K562 (cell line): ENCODE measurements at regions not wholly inside any gene's neighbourhood (a gene's known extent, or its start where the extent isn't known, plus 50 kb on each side); places are given as distances from the start of the nearest gene placed in this dataset.

ENCODE experiments used
- ATAC-seq: fragments of 200-7000 bp; cut with Tn5 transposase; 3 replicates; pipeline ENCODE4 v1.9.1; 2020; ENCODE audit warnings: moderate library complexity
- BruUV-seq: library from RNA; stranded (reverse); fragments of 400-500 nt; replicated peaks from 2 replicates; lab custom pipeline; 2021; lab: Mats Ljungman, UMichigan
- CTCF ChIA-PET: fragments of 300-600 bp; formaldehyde crosslinking; extraction: SDS; loops from one replicate; lab custom pipeline; 2021; ENCODE audit warnings: low intra/inter-chr PET ratio; lab: Yijun Ruan, JAX
- POLR2A ChIA-PET: fragments of 300-600, 350-650 bp; sonication (Branson Sonifier 250); formaldehyde crosslinking; extraction: SDS; loops from one replicate; lab custom pipeline; 2021; ENCODE audit warnings: antibody characterized with exemption, inconsistent platforms; lab: Yijun Ruan, JAX
- DNase-seq, 4 experiments: peaks; one replicate each; pipeline versions ENCODE4 v3.0.0 to v3.0.0-alpha.2; 2011 to 2018; ENCODE audit warnings: low spot score in 3 of 4, mixed read lengths in 3 of 4; ENCODE audit errors: extremely low read depth in 1 of 4
- FAIRE-seq: peaks from 2 replicates; lab custom pipeline; 2011; peaks lifted over from hg19 to GRCh38; lab: Jason Lieb, UNC
- H2AFZ ChIP-seq: 2 replicates; pipeline ENCODE4 v1.6.0; 2011; ENCODE audit warnings: low read depth, low read length, control low read depth, inconsistent platforms
- H3K27ac ChIP-seq: fragments of 200-600 bp; 3 replicates; pipeline ENCODE4 v1.8.0; 2011; ENCODE audit warnings: low read depth, mild to moderate bottlenecking, control low read depth, inconsistent platforms, low read length, moderate library complexity, mixed read lengths; ENCODE audit errors: extremely low read depth
- H3K27me3 ChIP-seq, 2 experiments: fragments of 300-600 bp in 1 of 2; 2 replicates in 1 of 2; 3 replicates in 1 of 2; pipeline versions ENCODE4 v1.6.0 to v1.8.0; 2011; ENCODE audit warnings: inconsistent platforms in 2 of 2, low read length in 2 of 2, mild to moderate bottlenecking in 1 of 2, mixed read lengths in 1 of 2, moderate library complexity in 1 of 2; ENCODE audit not compliant: control insufficient read depth in 2 of 2, insufficient read depth in 2 of 2
- H3K36me3 ChIP-seq: fragments of 300-600 bp; 3 replicates; pipeline ENCODE4 v1.8.0; 2011; ENCODE audit warnings: mild to moderate bottlenecking, low read length, inconsistent platforms; ENCODE audit not compliant: control insufficient read depth, insufficient read depth
- H3K4me1 ChIP-seq, 2 experiments: fragments of 200-600 bp in 1 of 2; replicated peaks in 1 of 2; 2 replicates in 1 of 2; 3 replicates in 1 of 2; pipeline versions ENCODE4 v1.5.1 to v1.8.0; 2011; ENCODE audit warnings: inconsistent platforms in 2 of 2, low read length in 2 of 2, mild to moderate bottlenecking in 1 of 2, mixed read lengths in 1 of 2, moderate library complexity in 1 of 2; ENCODE audit not compliant: control insufficient read depth in 2 of 2, insufficient read depth in 2 of 2
- H3K4me2 ChIP-seq: 2 replicates; pipeline ENCODE4 v1.6.1; 2011; ENCODE audit warnings: low read length, control low read depth, inconsistent platforms, mixed read lengths; ENCODE audit not compliant: insufficient read depth
- H3K4me3 ChIP-seq: fragments of 200-600 bp; sonication (generic), shearing (Covaris generic); 2 replicates; pipeline ENCODE4 v1.5.1; 2016; ENCODE audit warnings: control low read depth, inconsistent platforms
- H3K79me2 ChIP-seq: fragments of 200-600 bp; 3 replicates; pipeline ENCODE4 v1.8.0; 2011; ENCODE audit warnings: low read length, inconsistent platforms; ENCODE audit not compliant: control insufficient read depth, insufficient read depth
- H3K9ac ChIP-seq, 2 experiments: 2 replicates each; pipeline versions ENCODE4 v1.6.0 to v1.6.1; 2011; ENCODE audit warnings: low read depth in 2 of 2, low read length in 2 of 2, control low read depth in 1 of 2, inconsistent platforms in 1 of 2, mild to moderate bottlenecking in 1 of 2, mixed read lengths in 1 of 2; ENCODE audit not compliant: insufficient read depth in 1 of 2
- H3K9me1 ChIP-seq: one replicate; pipeline ENCODE4 v1.6.0; 2011; ENCODE audit warnings: inconsistent platforms, mild to moderate bottlenecking, low read length, moderate library complexity; ENCODE audit not compliant: control insufficient read depth, insufficient read depth
- H3K9me3 ChIP-seq: replicated peaks from 2 replicates; pipeline ENCODE4 v1.5.1; 2011; ENCODE audit warnings: low read depth, low read length, inconsistent platforms; ENCODE audit not compliant: control insufficient read depth, insufficient read depth
- H4K20me1 ChIP-seq: replicated peaks from 2 replicates; pipeline ENCODE4 v1.6.1; 2011; ENCODE audit warnings: low read length, inconsistent platforms, mixed read lengths; ENCODE audit not compliant: control insufficient read depth, insufficient read depth
- ATF1 ChIP-seq, 2 experiments: fragments of 450-650 bp in 1 of 2; IDR thresholded peaks; 2 replicates each; pipeline ENCODE4 v1.6.1; 2016; ENCODE audit warnings: missing compliant biosample characterization in 1 of 2, missing genetic modification characterization in 1 of 2
- CBX2 ChIP-seq: fragments of 200-600 bp; sonication (generic); IDR thresholded peaks from one replicate; pipeline ENCODE4 v1.6.1; 2012; ENCODE audit warnings: mild to moderate bottlenecking, low read length, inconsistent platforms; ENCODE audit not compliant: insufficient read depth, poor library complexity, severe bottlenecking
- CHD1 ChIP-seq: fragments of 200-600 bp; sonication (generic); IDR thresholded peaks from one replicate; pipeline ENCODE4 v1.6.1; 2012; ENCODE audit warnings: mild to moderate bottlenecking, moderate library complexity, low read length, inconsistent platforms
- DPF2 ChIP-seq: fragments of 450-650 bp; IDR thresholded peaks from 2 replicates; pipeline ENCODE4 v1.6.1; 2016
- MYBL2 ChIP-seq, 2 experiments: fragments of 450-650 bp in 1 of 2; sonication (generic) in 1 of 2; formaldehyde crosslinking in 1 of 2; IDR thresholded peaks; 2 replicates each; pipeline versions ENCODE4 v1.6.1 to v1.8.1; 2017 to 2022; ENCODE audit warnings: borderline replicate concordance in 1 of 2, inconsistent platforms in 1 of 2, low read depth in 1 of 2, mild to moderate bottlenecking in 1 of 2, missing genetic modification reagents in 1 of 2, moderate library complexity in 1 of 2
- PRPF4 ChIP-seq: fragments of 200-400 bp; formaldehyde crosslinking; IDR thresholded peaks from one replicate; pipeline ENCODE4 v1.6.1; 2017; ENCODE audit warnings: low read length, low read depth, mild to moderate bottlenecking; ENCODE audit not compliant: insufficient read depth, poor library complexity, severe bottlenecking
- TAF7 ChIP-seq: fragments of 450-650 bp; IDR thresholded peaks from 2 replicates; pipeline ENCODE4 v1.6.1; 2016; ENCODE audit warnings: missing genetic modification characterization, missing compliant biosample characterization
- ZNF133 ChIP-seq: fragments of 250-450 bp; sonication (Bioruptor Pico); IDR thresholded peaks from 2 replicates; pipeline ENCODE4 v1.4.0; 2020; ENCODE audit warnings: mild to moderate bottlenecking
- ZNF165 ChIP-seq: fragments of 250-450 bp; sonication (Bioruptor Pico); IDR thresholded peaks from 2 replicates; pipeline ENCODE4 v1.4.0; 2020; ENCODE audit warnings: borderline replicate concordance
- WGBS: fragments of 100-300 bp; shearing (Covaris generic); methylation state at CpG from one replicate; pipeline ENCODE4 v1.1.6; 2016; ENCODE audit warnings: low coverage, mixed read lengths; ENCODE audit not compliant: insufficient coverage; ENCODE audit errors: missing lambda C conversion rate; 5-methylcytosine and 5-hydroxymethylcytosine counted together
- in situ Hi-C: fragments of 300-500 bp; cut with MboI; formaldehyde crosslinking; loops from 4 replicates; pipeline ENCODE4 v1.15.0; 2018; ENCODE audit warnings: inconsistent platforms, mixed read lengths
- intact Hi-C: fragments of 100-400 bp; cut with micrococcal nuclease; formaldehyde crosslinking; loops from 2 replicates; pipeline ENCODE4 v1.14.2; 2022

- no TSS peak for BruUV-seq
- Histone ChIP-seq H3K9ac (no peak overlapping the region), H3K27ac (no peak overlapping the region), H3K4me2 (no peak overlapping the region), H3K4me1 (peaks cover 0 to 2% of the 10 kb centered on the region in 2 experiments; a peak in 2 of 5 replicates), H3K9me3 (no peaks in the 10 kb centered on the region), H3K9me1 (no peaks in the 10 kb centered on the region), H3K27me3 (peaks cover 17 to 74% of the 10 kb centered on the region in 2 experiments; a peak in 4 of 5 replicates), H3K4me3 (no peak overlapping the region), H4K20me1 (peaks cover 4% of the 10 kb centered on the region; the same call in 1 of the 2 replicates), H2AFZ (no peak overlapping the region), H3K36me3 (no peaks in the 10 kb centered on the region), H3K79me2 (no peaks in the 10 kb centered on the region)
- 0% methylated on average over 10 of the region's 10 CpGs for WGBS
- ChIA-PET POLR2A (interaction anchor here (0.9 kb wide), 1 partner anchor 11 kb away, joined by 3 read pairs; no protein-coding TSS in a partner anchor), CTCF (no interaction called here)
- DNase-seq (no peak), FAIRE-seq (no peak), ATAC-seq (no peak)
- intact Hi-C loops = no loop called here
- TF ChIP-seq ZNF133 (CRISPR knock-in tag) = no peak
- TF ChIP-seq CBX2 = no peak
- no peak for TF ChIP-seq ATF1 (CRISPR knock-in tag; IDR thresholded peaks at IDR 0.05)
- TF ChIP-seq ATF1 (tag; IDR thresholded peaks at IDR 0.05) = no peak
- no peak for TF ChIP-seq ZNF165
- no peak for TF ChIP-seq PRPF4
- no peak for TF ChIP-seq CHD1
- TF ChIP-seq MYBL2 (IDR thresholded peaks at IDR 0.05; ENCODE audit: low read depth) = no peak
- TF ChIP-seq MYBL2 (CRISPR knock-in tag; IDR thresholded peaks at IDR 0.05; ENCODE audit: borderline replicate concordance) = no peak
- no peak for TF ChIP-seq DPF2
- no peak for TF ChIP-seq TAF7
- in situ Hi-C loops = no loop called here
Measured at GRCh38 chr2:15768615-15769014, 171.7 kb upstream of the MYCN start.
